Hindlimb muscle (tissue), 1 donor: ENCODE measurements at regions not wholly inside any gene's neighbourhood (a gene's known extent, or its start where the extent isn't known, plus 50 kb on each side); places are given as distances from the start of the nearest gene placed in this dataset.

Experiments used
- DNase-seq: peaks from one replicate; pipeline ENCODE4 v3.0.0-alpha.2; 2013

- DNase-seq = no peak
Observed at GRCh38 chr2:224325941-224326340, 76.0 kb downstream of the FAM124B start.

DNA sequence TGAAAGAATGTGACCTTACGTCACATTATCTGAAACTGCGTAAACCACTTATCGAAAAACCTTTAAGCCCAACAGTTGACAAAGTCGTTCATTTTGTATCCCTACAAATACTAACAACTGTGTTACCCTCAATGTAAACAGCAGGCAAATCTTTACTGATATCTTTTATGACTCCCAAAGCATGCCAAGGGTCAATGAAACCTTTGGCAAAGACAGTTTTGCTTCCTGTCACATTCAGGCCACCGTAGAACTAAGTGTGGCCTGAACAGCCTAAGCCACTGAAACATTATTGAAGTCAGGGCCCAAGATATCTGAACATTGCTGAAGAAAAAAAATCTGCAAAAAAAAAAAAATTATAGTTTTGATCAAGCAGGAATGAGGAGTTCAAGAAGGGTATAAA lies 77.3 kb downstream of the FAM124B start:
- no peak for DNase-seq

GRCh38 chr2:224320660-224321059 lies 81.2 kb downstream of the FAM124B start:
- no peak for DNase-seq

DNA sequence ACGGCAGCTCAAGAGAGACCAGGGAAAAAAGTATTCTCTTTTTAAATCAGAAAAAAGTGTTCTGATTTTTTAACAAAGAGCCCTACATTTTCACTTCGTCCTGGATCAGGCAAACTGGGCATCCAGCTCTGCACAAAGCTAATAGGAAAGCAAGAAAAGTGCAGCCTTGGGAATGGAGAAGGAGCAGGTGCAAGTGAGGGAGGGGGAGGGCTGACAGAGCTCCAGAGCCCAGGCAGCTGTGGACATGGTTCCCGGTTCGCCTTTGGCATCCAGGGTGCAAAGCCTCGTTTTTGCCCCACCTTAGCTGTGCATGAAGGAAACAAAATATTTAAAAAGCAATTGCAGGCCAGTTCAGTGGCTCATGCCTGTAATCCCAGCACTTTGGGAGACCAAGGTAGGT lies 82.2 kb downstream of the FAM124B start:
- DNase-seq = peak; percentile 4

DNA sequence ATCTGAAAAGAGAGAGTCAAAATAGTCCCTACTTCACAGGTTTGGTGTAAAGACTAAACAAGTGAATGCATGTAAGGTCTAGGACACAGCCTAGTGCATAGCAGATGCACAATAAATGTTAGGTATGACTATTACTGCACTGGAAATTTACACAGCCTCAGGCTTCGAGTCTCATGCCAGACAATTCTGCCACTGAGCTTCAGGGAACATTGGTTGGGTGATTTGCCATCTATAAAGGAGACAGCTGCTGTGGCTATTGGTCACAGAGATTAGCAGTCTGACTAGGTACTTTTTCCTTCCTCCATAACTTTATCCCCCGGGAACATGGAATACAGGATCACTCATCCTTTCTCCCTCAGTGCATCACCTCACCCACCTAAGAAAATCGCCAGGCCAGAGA lies 89.2 kb downstream of the FAM124B start:
- no peak for DNase-seq

- no peak for DNase-seq
Observed at GRCh38 chr2:224310943-224311625, 90.8 kb downstream of the FAM124B start.

GRCh38 chr2:224309176-224309575 lies 92.7 kb downstream of the FAM124B start:
- no peak for DNase-seq

- no peak for DNase-seq
Observed at GRCh38 chr2:224308272-224308911, 93.5 kb downstream of the FAM124B start.

DNA sequence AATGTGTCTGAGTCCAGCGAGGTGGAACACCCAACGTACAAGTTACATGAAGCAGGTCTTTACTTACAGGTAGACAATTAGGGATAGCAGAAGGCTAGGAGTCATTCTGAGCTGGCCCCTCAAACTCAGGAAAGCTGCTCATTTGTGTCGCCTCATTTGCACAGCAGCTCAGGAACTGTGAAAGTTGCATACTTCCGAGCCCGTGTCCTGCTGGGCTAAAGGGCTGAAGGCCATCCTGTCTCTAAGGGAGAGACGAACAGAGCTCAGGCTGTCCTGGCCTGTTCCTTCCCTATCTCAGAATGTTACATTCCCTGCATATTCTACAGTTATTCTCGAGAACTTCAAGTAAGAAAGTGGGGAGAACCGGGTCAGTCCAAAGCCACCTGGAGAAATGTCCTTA lies 99.0 kb downstream of the FAM124B start:
- DNase-seq = no peak

DNA sequence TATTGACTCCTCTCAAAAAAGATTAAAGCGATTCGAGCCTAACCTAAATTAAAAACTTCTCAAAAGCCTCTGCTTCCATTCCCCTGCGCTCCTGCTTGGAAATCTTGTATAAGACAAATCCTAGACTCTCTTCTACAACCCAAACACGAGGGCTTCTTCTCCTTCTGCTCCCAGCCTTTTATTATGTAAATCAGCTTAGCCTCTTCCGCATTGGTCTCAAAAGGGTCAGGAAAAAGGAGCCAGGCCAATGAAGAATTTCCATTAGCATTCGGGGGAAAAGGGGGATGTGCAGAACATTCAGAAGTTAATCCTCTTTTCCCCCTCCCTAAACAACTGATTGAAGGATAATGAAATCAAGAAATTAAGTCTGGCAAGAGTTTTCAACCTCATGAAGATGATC lies 107.9 kb downstream of the FAM124B start:
- no peak for DNase-seq

DNA sequence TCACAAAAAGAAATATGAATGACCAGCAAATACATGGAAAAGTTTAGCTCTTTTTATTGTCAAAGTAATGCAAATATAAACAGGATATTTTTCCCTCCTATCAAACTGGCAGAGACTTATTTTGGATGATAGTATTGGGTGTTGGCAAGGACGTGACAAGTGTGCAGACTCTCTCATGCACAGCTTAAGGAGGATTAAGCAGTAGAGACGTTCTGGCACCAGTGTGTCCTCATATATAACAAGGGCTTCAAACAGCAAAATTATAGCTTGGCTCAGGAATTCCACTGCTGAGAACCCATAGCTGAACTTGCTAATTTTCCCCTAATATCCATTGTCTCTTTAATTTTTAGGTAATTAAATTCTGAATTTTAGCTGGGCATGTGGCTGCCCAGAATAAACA lies 114.4 kb downstream of the FAM124B start:
- DNase-seq = no peak

DNA sequence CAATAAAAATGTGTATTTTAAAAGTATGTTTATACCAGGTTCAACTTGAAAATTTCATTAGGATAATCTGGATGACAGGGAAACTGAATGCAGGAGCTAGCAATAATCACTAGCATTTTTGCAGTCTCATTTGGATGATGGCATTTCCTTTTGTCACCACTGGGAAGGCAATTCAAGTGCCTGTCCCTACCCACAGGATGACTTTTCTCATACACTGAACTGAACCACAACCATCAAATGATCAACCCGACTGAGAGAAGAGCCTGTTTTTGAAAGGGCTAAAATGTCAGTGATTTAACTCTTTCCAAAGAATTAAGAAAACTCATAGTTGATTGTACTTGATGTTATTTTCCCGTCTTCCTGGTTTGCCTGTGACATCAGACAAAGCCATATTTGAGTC lies 115.0 kb downstream of the FAM124B start:
- DNase-seq = no peak

DNA sequence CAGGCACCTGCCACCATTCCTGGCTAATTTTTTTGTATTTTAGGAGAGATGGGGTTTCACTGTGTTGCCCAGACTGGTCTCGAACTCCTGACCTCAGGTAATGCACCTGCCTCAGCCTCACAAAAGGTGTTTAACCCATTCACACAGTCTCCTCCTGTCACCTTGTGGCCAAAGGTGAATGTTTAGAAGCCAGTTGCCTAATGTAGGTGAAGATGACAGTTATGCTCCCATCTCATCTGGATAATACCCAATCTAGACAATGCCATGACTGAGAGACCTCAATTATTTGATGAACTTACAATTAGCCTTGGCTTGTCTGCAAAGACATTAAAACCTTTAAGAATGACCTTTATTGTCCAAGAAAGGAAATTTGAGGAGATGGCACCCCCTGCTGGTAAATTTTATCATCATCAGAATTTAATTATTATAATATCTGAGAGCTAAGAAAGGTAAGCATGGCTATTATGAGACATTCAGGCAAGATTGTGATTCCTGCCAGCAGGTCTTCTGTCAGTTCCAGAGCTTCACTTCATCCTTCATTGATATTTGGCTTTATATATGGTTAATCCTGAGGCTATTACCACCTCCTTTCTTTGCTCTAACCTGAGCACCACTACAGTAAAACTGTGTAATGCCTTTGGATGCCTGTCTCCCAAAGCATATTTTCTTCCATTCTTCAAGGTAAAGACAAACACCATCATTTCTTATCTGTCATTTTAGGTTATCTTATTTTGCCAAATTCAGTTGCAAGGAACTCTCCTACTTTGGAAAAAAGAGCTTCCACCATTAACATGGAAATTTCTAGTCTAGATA lies 117.6 kb downstream of the FAM124B start:
- no peak for DNase-seq

GRCh38 chr2:224283466-224283965 lies 118.4 kb downstream of the FAM124B start:
- DNase-seq = no peak

- DNase-seq = no peak
Observed at GRCh38 chr2:224281374-224281773, 120.5 kb downstream of the FAM124B start.

- no peak for DNase-seq
Observed at GRCh38 chr2:224278531-224278930, 123.4 kb downstream of the FAM124B start.

- DNase-seq = no peak
Observed at GRCh38 chr2:224276251-224276650, 125.7 kb downstream of the FAM124B start.

DNA sequence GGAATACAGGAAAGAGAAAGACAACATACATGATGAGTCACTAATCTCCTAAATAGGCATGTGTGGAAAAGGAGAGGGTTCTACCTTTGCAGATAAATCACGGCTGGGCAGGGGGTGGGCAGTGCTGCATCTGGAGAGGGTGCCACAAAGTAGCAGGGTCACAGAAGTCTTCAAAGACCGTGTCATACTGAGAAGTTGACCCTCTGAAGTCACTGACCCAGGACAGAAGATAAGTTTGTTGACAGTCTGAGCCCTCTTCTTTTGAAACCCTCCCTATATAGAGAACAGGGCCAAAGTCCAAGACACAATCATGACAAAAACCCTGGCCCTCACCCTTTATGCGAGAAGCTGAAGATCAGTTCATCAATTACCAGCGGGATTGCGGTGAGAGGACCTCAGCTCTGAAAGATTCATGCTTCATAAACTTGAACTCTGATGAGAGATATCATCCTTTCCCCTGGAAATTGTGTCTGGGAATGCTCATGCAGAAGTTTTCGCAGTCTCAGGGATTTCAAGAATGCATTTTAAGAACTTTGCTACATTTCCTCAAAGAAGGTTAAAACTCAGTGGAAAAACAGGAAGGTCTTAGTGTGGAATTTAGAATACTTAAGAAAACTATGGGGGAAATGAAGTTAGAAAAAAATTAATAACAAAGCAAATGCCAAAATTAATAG lies 129.5 kb downstream of the FAM124B start:
- DNase-seq = no peak

DNA sequence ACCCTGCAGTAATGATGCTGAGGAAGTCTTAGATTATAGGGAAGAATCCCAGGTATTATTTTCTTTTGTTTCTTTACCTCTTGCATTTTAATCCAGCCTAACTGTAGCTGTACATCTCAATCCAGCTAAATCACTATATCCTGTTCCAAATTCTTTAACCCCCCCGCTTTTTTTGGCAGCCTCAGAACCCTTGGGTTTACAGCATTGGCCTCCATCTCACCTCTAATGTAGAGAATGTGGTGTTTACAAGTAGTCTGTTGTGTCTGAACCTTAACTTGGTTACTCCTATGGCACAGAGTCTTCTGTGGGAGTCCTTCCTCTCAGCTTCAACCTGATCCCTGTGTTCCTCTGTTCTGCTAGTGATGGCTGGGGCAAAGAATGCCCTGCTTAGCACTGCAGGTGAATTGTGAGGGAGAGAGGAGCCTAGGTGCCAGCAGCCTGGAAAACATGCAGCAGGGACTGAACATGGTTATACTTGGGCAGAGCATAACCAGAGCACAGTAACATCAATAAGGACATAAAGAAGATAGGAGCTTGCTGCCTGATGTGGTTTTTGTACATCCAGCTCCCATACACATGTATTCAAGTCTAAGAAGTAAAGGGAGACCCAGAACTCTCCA lies 130.2 kb downstream of the FAM124B start:
- no peak for DNase-seq

DNA sequence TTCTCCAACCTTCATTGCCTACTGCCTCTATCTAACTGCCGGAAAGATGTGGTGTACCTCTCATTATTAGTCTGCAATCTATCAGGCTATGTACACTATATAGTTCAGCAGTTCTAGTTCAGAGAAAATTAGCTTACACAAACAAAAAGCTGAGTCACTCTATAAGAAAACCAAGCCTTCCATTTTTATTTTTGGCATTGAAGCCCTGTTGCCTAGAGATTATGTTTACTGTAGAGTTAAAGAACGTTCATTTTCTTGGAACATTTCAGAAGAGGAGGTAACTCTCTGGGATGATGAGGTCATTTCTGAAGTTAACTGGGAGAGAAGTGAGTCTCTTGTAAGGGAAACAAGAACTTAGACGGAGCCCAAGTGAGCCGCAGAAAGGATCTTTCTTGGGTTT lies 133.5 kb downstream of the FAM124B start:
- DNase-seq = peak; percentile 73

DNA sequence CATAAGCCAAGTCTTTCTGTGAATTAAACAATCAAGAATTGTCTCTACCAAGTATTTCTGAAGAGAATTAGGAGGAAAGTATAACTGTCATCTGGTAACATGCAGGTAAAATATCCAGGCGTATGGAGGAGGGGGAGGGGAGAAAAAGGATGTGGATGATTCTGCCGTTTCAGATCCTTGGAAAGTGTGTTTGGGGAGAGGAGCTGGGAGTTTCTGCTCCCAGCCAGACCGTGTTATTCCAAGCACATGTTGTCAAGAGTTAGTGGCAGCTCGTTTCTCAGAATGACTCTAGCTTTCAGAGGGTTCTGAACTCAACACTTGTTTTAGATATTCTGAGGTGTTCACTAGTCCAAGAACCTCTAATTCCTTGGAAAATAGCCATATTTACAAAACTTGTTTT lies 137.6 kb downstream of the FAM124B start:
- no peak for DNase-seq

DNA sequence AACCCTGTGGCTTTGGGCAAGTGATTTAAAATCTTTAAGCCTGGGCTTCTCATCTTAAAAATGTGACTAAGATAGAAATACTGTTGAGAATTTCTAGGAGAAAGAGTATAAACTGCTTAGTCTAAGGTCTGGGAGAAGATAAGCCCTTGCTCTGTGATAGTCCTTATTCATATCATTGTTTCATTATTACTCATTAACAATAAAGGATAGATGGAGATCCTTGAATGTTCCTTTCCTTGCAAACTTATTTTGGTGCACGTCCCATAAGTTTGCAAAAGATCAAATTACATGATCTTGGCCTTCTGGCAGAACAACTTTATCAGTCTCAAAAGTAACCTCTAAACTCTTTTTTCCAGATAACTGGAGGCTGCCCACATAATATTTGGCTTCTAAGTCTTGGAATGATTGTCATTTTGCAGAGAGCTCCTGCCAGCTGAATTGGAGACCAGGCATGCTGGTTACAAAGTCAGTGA lies 138.3 kb downstream of the FAM124B start:
- DNase-seq = no peak
